ENCODE measurements at regions not wholly inside any gene's neighbourhood (a gene's known extent, or its start where the extent isn't known, plus 50 kb on each side); places are given as distances from the start of the nearest gene placed in this dataset.

GRCh38 chr6:14652536-14652935, 535.0 kb downstream of the CD83 start:
- FAIRE-seq, result no peak

- no peak for FAIRE-seq
Measured at GRCh38 chr6:14655201-14656061, 537.9 kb downstream of the CD83 start.

- FAIRE-seq, result no peak
Measured at GRCh38 chr6:14656078-14656521, 538.5 kb downstream of the CD83 start.

DNA sequence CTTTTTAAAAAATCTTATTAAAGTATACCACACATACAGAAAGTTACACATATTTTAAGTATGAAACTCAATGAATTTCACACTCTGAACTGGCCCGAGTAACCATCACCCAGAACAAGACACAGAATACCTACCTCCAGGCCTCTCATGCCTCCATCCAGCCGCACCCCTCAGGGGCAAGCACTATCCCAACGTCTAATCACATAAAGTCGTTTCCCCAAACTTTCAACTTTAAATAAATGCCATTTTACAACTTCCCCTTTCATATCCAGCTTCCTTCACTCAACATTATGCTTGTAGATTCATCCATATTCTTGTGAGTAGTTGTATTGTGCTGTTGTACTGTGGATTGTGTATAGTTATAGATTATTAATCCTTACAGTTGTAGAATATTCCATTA, 539.1 kb downstream of the CD83 start:
- FAIRE-seq, result no peak

GRCh38 chr6:14658030-14658429, 540.5 kb downstream of the CD83 start:
- no peak for FAIRE-seq

DNA sequence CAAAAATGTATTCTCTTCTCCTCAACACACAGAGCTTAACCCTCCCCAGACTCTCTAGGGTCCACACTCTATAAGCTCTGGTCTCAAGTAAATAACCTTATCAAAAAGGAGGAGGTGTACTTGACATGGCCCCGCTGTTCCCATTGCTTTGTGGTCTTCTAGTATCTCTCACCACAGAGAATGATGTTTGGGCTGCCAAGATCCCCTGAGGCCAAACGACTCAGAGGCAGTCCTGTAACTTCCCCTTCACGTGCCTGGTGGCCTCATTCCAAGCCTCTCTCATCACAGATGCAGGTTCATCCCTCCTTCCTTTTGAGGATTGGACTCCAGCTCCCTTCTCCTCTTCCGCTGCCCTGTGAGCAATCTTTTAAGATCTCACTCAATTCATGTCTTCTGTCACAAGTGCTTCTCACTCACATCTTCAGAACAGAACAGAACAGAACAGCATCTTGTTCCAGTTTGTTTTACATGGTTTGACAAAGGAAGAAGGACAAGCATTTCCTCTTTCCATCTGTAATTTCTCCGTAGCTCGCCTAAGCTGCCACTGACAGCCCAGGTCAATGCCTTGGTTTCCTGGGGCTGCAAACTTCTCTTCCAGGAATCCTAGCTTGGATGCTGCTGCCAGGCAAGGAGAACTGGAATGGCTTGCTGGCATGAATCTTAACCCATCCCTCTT, 541.5 kb downstream of the CD83 start:
- no peak for FAIRE-seq

GRCh38 chr6:14659841-14660240, 542.3 kb downstream of the CD83 start:
- FAIRE-seq, result no peak

DNA sequence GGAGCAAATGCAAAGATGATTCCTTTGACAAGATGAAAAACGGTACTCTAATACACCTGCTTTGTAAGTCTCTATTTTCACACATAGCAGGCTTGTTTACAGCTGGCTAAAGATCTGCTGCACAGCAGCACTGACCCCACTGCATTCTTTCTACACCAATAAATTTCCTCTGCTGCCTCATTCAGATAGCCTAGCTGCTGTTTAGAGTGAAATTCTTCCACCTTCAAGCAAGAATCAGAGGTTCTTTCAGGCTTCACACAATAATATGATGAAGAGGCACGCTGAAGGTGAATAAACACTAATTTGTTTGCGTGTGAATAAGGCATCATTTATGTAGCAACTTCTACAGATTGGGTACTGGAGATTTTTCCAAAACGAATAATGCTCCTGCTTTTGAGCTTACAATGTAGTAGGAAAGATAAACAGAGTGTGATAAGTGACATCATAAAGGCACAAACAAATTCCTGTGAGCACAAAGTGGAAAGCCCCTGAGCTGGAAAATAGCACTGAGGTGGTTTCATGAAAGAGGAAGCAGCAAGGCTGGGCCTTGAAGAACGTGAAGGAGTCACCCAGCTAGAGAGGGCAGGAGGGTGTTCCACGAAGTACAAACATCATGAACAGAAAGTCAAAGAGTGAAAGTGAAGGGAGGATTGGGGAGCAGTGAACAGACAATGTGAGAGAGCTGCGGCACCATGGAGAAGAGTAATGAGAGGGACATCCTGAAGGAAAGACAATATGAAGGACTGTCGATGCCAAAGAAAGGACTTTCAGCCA, 543.4 kb downstream of the CD83 start:
- FAIRE-seq, result no peak

DNA sequence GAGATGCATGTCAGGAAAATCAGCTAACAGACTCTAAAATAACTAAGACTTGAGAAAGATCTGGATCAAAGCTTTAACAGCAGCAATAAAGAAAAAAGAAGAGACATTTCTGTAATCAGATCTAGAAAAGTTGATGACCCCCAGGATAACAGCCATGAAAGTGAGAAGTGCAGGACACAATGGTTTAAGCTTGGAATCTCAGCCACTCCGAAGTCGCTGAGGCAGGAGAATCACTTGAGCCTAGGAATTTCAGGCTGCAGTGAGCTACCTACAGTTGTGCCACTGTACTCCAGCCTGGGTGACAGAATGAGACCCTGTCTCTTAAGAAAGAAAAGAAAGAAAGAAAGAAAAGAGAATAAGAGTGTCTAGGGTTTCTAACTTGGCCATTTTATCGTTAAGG, 544.1 kb downstream of the CD83 start:
- no peak for FAIRE-seq

DNA sequence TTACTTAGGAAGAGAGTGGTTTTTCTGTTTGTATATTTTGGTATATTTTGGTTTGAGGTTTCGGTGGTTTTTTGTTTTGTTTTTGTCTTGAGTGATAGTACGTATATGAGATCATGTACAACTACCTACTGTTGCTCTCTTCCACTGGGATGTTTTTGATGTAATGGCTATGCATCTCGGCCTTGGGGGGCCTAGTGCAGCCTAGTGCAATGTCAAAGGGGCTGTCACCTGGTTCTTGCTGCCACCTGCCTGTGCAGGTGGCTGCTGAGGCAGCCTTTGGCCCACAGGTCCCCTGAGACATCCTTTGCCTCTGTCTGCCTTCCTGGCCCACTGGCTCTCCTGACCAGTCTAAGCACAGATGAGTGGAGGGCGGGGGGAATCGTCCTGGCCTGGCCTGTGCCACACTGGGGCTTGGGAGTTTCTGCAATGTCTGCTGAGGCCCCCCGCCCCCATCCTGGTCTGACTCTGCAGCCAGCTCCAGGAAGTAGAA, 546.6 kb downstream of the CD83 start:
- no peak for FAIRE-seq

GRCh38 chr6:14664621-14665315, 547.2 kb downstream of the CD83 start:
- no peak for FAIRE-seq

DNA sequence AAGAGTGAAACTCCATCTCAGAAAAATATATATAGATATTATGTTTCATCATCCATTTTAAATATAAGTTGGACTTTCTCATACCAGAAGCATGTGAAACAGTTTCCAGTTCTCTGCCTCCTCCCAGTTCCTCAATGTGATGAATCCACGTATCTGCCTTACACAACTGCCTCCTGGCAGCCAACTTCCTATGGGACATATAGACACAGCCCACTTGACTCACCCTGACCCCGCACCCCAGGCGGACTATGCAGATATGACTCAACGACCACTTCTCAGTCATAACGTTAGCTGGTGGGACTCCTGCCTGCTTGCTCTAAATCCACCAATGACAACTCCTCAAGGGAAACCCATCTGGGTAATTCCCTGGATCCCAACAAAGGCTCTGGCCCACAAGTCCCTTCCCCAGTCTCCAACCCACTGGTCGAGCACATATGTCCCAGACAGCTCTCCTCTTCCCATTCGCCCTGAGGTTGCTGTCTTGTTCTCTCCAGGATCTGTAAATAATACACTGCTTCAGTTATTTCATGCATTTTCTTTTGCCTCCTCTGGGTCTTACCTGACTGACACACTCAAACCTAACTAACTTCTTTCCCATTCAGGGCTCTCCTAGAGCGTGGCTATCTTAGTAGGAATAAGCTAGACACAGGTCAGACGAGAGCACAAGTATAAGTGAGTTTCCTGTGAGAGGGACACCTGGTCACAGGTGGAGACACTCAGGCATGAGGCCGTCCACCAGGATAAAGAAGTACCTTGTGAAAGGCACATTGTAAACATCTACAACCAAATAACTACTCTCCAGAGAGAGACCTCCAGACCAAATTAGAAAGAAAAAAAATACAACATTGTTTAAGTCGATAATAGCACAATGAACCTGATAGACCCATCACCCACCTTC, 548.5 kb downstream of the CD83 start:
- no peak for FAIRE-seq

GRCh38 chr6:14670806-14671205, 553.2 kb downstream of the CD83 start:
- no peak for FAIRE-seq

DNA sequence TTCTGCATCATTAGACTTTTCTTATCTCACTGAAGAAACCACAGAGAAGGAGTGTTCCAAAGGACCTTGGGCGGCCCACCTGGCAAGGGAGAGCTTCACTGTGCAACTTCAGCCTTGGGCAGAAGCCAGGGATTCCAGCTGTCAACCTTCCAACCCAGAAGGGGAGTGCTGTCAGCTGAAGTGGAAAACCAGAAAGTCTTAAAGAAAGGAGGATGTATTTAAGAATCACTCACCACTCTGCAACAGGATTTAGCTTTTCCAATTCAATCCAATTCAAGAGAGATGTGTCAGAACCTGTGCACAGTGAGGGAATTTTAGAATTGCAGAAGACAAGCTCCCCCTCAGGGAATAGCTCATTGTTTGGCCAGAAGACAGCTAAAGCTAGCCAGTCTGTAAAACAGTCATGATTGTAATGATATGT, 553.7 kb downstream of the CD83 start:
- FAIRE-seq, result no peak

GRCh38 chr6:14671937-14672336, 554.4 kb downstream of the CD83 start:
- FAIRE-seq, result no peak

DNA sequence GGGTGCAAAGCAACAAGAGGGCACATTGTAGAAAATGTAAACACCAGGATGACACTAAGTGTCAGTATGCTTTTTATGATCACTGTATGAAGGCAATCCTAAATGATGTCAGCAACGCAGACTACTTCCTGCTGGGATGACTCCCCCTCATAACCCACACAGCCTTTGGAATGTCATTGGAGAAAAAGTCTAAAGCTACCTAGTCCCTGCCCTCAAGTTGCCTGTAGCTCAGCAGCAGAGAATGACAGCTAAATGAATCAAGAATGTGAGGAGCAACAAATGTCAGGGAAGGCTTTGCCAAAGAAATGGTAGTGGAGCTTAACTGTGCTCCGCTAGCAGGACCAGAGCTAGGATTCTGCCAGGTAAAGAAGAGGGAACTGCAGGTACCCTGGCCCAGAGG, 555.6 kb downstream of the CD83 start:
- no peak for FAIRE-seq

- no peak for FAIRE-seq
Measured at GRCh38 chr6:14674458-14674857, 556.9 kb downstream of the CD83 start.

- no peak for FAIRE-seq
Measured at GRCh38 chr6:14674867-14675648, 557.5 kb downstream of the CD83 start.

GRCh38 chr6:14676064-14676463, 558.5 kb downstream of the CD83 start:
- FAIRE-seq, result no peak

DNA sequence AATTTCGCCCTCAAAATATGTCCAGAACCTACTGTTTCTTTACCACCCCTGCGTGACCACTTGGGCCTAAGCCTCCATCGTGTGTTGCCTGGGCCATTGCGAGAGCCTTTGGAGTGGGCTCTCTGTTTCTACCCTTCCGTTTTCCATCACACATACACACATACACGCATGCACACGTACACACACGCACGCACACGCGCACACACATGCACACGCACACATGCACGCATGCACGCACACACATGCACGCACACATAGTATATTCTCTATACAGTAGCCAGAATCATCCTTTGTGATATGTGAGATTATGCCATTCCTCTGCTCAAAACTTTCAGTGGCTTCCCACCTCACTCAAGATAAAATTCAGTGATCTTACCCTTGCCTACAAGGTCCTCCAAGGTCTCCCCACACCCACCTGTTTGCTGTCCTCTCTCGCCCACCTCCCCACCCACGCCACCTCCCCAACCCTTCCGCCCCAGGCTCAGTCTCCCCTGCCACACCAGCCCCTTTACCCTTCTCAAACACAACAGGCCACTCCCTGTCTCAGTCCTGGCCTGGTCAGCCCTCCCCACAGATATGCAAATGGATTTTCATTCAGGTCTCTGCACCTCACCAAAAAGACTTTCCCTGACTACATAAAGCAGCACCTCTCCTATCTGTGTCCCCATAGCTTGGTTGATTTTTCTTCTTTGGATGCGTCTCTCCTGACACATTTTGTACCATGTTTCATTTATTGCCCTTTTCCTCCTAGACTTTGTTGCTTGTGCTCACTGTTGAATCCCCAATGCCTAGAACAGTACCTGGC, 559.6 kb downstream of the CD83 start:
- FAIRE-seq, result no peak
